HG03565 (cell line): ENCODE measurements at regions not wholly inside any gene's neighbourhood (a gene's known extent, or its start where the extent isn't known, plus 50 kb on each side); places are given as distances from the start of the nearest gene placed in this dataset.
"Not testable (repeated sequence)": the region's sequence is repeated elsewhere in the genome, so short reads cannot be mapped to it uniquely, and the experiment has no call there.

Experiments
- ATAC-seq: cut with Tn5 transposase; IDR thresholded peaks from one replicate; pipeline ENCODE4 v1.9.1; 2021; ENCODE audit warnings: mild to moderate bottlenecking, moderate library complexity; ENCODE audit not compliant: unreplicated experiment

GRCh38 chr15:44848859-44849258 lies 107.6 kb upstream of the TERB2 start:
- not testable (repeated sequence) for ATAC-seq

DNA sequence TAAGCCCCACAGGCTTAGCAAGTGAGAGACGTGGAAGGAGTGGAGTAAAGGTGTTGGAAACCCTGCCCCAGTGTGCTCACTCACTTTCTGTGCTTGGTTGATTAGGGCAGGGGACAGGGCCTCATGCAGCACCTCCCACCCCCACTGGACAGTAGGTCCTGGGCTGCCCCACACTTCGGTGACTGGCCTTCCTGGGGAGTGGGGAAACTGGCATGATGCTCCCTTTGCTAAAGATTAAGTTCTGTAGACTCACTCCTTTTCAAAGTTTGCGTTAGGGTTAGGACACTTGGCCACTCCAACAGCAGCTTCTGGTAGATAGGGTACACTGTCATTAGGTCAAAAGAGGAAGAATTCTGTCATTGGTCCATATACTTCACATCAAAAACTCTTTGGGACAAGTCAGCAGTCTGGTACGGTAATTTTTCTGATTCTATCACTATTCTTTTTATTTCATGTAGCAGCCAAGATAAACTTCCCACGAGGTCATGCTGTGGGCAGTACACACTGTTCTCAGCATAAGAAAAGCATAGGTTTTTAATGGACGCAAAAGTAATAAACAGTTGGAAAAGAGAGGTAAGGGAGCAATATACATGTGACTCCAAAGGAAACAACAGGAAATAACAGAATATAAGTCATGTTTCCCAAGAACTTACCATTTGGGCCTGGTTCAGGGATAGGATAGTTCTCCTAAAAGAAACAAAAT lies 106.6 kb upstream of the TERB2 start:
- ATAC-seq, result not testable (repeated sequence)

GRCh38 chr15:44853304-44853950 lies 103.1 kb upstream of the TERB2 start:
- ATAC-seq, result not testable (repeated sequence)

DNA sequence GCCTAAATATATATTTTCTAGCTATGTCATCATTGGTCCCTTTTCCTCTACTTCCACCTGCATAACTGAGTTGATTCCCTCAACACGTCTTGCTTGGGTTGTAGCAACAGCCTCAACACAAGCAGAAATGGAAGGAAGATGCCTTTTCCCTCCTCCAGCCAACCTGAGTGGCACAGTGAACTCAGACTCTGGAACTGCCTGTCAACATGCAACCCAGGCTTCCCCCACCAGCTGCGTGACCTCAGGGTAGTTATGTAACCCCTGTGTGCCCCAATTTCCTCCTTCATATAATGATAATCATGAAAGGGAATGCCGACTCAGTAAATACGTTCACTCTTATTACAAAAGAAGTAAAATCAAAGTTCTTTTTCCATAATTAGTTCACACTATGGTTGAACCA lies 101.8 kb upstream of the TERB2 start:
- not testable (repeated sequence) for ATAC-seq

GRCh38 chr15:44856284-44856683 lies 100.2 kb upstream of the TERB2 start:
- ATAC-seq, result not testable (repeated sequence)

DNA sequence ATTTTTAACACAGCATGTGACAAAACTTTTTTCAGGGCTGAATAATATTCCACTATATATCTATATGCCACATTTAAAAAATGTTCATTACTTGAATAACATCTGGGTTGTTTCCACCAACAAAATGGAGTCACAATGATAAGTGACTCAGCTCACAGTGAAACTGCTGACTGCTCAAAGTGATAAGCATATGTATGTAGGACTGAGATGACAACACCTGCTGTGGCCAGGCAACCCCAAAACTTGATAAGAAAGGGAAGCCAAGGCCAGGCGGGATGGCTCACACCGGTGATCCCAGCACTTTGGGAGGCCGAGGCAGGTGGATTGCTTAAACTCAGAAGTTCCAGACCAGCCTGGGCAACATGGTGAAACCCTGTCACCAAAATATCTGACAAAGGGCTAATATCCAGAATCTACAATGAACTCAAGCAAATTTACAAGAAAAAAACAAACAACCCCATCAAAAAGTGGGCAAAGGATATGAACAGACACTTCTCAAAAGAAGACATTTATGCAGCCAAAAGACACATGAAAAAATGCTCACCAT lies 99.2 kb upstream of the TERB2 start:
- not testable (repeated sequence) for ATAC-seq

DNA sequence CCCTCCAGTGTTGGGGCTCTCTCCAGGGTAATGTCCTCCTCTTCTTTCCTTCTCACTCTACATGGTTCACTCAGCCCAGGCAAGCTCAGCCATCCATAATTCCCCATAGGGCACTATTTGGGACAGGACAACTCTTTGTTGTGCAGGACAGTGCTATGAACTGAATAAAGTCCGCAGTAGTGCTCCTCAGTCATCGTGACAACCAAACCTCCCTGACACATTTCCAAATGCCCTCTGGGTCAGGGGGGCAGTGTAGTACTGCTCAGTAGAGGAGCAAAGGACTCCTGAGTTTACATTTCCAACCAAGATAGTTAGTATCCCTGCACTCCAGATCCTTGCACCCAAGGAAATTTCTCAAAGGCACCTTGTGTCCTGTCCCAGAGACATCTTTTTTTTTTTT lies 97.4 kb upstream of the TERB2 start:
- ATAC-seq, result not testable (repeated sequence)

DNA sequence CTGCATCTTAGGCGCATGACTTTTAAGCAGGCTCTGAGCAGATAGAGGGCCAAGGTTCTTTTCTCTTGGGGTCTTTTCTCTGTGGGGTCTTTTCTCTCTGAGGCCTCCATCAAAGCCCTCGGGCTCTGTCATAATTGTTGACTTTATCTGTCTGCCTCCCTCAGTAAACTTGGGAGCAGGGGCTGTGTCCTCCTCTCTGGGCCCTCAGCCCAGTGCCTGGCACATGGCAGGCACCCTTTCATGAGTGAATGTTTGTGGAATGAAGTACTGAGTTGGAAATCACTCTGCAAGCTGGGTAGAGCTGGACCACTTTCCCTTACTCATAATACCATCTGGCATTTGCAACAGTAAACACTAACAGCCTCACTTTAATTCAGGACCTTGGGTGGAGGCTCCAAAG lies 96.3 kb upstream of the TERB2 start:
- not testable (repeated sequence) for ATAC-seq

DNA sequence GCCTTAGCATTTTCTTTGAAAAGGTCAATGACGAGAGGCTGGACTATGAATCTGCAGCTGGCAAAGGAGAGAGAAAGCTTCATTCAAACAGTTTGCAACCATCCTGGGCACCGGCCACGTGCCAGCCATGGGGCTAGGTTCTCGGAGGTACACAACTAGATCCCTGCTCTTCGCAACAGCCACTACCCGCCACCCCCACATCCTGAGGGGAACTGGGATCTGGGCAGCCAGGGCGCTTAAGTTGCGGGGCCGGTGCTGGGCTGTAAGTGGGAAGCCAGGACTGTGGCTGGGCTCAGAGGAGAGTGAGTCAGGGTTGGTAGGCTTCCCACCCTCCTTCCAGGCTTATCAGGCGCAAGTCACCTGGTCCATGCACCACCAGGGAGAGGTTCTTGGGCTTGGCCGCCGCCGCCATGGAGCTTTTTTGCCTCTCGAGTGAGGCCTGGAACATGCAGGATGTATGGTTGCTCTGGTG lies 95.0 kb upstream of the TERB2 start:
- ATAC-seq, result no peak

- ATAC-seq, result no peak
These were observed 94.6 kb upstream of the TERB2 start for GRCh38 chr15:44861917-44862316.

- ATAC-seq, result not testable (repeated sequence)
These were observed 93.6 kb upstream of the TERB2 start for GRCh38 chr15:44862866-44863265.

DNA sequence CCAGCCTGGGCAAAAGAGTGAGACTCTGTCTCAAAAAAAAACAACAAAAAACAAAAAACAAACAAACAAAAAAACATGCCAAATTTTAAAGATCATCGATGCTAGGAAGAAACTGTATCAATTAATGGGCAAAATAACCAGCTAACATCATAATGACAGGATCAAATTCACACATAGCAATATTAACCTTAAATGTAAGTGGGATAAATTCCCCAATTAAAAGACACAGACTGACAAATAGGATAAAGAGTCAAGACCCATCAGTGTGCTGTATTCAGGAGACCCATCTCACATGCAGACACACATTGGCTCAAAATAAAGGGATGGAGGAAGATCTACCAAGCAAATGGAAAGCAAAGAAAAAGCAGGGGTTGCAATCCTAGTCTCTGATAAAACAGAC lies 88.4 kb upstream of the TERB2 start:
- ATAC-seq, result not testable (repeated sequence)

GRCh38 chr15:44870125-44870524 lies 86.4 kb upstream of the TERB2 start:
- not testable (repeated sequence) for ATAC-seq

- ATAC-seq, result no peak
These were observed 83.4 kb upstream of the TERB2 start for GRCh38 chr15:44873103-44873502.

GRCh38 chr15:44879066-44879465 lies 77.4 kb upstream of the TERB2 start:
- no peak for ATAC-seq

- peak; percentile 58 for ATAC-seq
These were observed 74.0 kb upstream of the TERB2 start for GRCh38 chr15:44882499-44882968.

DNA sequence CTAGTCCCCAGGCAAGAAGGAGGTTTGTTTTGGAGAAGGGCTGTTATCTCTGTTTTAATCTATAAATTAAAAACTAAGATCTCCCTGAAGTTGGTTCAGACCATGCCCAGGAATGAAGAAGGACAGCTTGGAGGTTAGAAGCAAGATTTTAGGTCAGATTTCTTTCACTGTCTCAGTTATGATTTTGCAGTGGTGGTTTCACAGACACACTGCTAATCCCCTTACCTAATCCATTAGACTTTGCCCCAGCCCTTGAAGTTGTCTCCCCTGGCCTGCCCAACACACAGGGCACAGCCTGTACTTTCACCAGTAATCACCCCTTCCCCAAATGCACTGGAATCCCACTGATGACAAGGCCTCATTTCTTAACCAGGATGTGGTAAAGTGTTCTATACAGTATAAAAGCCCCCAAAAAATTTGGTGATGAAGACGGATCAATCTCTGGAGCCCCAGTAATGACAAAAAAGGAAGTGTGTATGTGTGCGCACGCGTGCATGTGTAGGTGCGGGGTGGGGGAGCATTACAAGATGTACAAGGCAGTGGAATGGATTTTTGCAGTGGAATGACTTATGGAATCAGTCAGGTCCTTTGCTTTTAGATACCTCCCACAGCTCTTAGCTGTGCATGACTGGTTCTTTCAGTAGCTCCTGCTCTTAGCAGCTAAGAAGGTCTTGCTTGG lies 73.1 kb upstream of the TERB2 start:
- ATAC-seq, result no peak

DNA sequence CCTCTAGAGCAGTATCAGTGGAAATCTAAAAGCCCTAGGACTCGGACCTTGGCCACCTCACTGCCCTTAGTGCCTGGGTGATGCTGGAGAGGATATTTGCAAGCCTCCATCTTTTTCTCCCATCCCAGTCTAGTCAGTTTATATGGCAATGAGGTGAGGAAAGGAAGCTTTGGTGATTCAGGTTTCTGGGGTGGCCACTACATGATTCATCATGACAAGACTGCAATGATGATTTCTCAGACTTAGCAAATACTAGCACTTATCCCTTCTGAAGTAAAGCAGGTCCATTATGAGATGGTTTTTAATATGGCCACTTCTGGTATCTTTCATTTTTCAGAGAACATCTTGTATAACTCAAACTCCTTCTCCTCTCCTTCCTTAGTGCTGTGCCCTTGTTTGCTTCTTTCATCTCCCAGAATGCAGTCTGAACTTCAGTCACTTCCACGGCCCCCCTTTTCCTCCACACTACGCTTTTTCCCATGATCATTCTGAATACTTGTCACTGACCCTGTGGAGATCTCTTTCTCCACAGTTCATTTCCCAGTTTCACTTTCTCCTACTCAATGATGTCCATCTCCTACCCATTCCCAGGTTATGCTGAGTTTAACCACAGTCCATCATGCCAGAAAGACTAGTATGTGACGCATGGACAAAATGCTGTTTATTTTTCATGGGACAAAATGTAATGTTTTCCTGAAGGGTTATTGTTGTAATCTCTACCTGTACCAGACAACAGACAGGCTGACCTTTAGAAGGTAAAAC lies 57.4 kb upstream of the TERB2 start:
- not testable (repeated sequence) for ATAC-seq

- not testable (repeated sequence) for ATAC-seq
These were observed 56.7 kb upstream of the TERB2 start for GRCh38 chr15:44899775-44900174.

DNA sequence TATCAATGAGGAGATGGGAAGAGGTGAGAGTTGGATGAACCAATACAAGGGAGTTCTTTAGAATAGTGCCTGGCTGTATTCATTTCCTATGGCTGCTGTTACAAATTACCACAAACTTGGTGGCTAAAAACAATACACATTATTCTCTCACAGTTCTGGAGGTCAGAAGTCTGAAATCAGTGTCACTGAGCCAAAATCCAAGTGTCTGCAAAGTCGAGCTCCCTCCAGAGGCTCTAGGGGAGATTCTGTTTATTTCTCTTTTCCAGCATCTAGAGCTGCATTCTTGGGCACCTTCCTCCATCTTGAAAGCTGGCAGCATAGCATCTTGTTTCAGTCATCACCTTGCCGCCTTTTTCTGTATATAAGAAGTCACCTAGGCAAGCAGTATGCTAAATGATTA lies 55.7 kb upstream of the TERB2 start:
- ATAC-seq, result not testable (repeated sequence)

DNA sequence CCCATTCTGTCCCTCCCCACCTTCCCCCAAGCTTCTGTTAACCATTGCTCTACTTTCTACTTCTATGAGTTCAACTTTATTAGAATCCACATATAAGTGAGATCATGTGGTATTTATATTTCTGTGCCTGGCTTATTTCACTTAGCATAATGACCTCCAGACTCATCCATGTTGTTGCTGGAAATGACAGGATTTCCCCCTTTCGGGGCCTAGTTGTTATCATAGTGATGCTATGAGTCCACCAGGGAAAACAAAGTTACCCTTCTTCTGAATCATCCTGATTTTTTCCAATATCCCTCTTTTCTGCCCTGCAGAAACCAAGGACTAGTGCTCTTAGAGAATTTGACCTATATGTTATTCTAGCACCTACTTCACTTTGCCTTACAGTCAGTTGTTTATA lies 53.2 kb upstream of the TERB2 start:
- not testable (repeated sequence) for ATAC-seq
